ENCODE measurements at regions not wholly inside any gene's neighbourhood (a gene's known extent, or its start where the extent isn't known, plus 50 kb on each side); places are given as distances from the start of the nearest gene placed in this dataset.

DNA sequence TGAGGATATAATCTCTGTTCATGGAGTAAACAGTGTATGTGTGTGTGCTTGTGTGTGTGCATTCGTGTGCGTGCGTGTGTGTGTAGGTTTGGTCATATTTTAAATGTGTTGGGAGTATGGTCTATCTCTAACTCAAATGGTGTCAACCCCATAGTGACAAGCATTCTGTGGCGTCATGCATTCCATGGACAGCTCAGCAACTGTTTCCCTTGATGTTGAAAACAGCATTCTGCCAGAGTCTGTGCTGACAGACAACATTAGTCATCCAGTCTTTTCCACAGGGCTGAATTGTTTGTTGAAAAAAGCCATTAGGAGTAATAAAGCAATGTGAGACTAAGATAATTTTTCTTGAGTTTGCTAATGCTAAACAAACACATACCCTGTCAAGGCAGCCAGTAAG lies 706.6 kb downstream of the PCDH19 start:
- ChIA-PET POLR2A (ENCODE audit: unreplicated experiment) (no interaction called here), CTCF (no interaction called here)
- no peak overlapping the region for H3K23ac ChIP-seq (ENCODE audit: low read depth, low read length)
- H3K4me3 ChIP-seq (ENCODE audit: insufficient read depth, low read depth, low read length): no peak overlapping the region
- no peaks in the 10 kb centered on the region for H3K79me1 ChIP-seq (ENCODE audit: low read depth in 1 of 2, low read length in 2 of 2)
- H2BK15ac ChIP-seq (ENCODE audit: low read depth, low read length): no peak overlapping the region
- dilution Hi-C loops (cut with HindIII; ENCODE audit: low sequenced_read_pairs, unreplicated experiment): no loop called here
- intact Hi-C loops (cut with micrococcal nuclease): no loop called here
- no peak overlapping the region for H3K4ac ChIP-seq (ENCODE audit: low read depth, low read length)
- H3K4me2 ChIP-seq (ENCODE audit: low read depth, low read length): no peak overlapping the region
- H2AFZ ChIP-seq (replicated peaks; ENCODE audit: low read length, poor library complexity): no peak overlapping the region
- no peak overlapping the region for H2BK20ac ChIP-seq (ENCODE audit: low read depth, low read length)
- no peaks in the 10 kb centered on the region for H3K27me3 ChIP-seq (ENCODE audit: control insufficient read depth, insufficient read depth, low read length)
- no peak overlapping the region for H4K8ac ChIP-seq (ENCODE audit: low read depth in 2 of 2, low read length in 2 of 2)
- H3K18ac ChIP-seq (ENCODE audit: low read depth, low read length): no peak overlapping the region
- no peak overlapping the region for H3K9ac ChIP-seq (ENCODE audit: low read depth, low read length)
- H3K9me3 ChIP-seq (ENCODE audit: control insufficient read depth, insufficient read depth, low read length): no peaks in the 10 kb centered on the region
- no TSS peak for BruUV-seq (replicated peaks)
- no peaks in the 10 kb centered on the region for H3K36me3 ChIP-seq (ENCODE audit: control insufficient read depth, insufficient read depth, low read length)
- no peak overlapping the region for H3K14ac ChIP-seq (replicated peaks; ENCODE audit: low read depth, low read length)
- no peak overlapping the region for H2BK120ac ChIP-seq (ENCODE audit: low read depth, low read length)
- no peak overlapping the region for H2AK9ac ChIP-seq (replicated peaks; ENCODE audit: low read depth, low read length, poor library complexity)
- ATAC-seq (ENCODE audit: low read depth) (no peak), DNase-seq (no peak)
- no peaks in the 10 kb centered on the region for H3K9me1 ChIP-seq (ENCODE audit: insufficient read depth, low read length)
- H3K56ac ChIP-seq (ENCODE audit: extremely low read depth, insufficient read depth, low read length): no peak overlapping the region
- H4K5ac ChIP-seq (ENCODE audit: low read depth, low read length): no peak overlapping the region
- H4K20me1 ChIP-seq (ENCODE audit: insufficient read depth, low read length): no peaks in the 10 kb centered on the region
- no peak overlapping the region for H3K27ac ChIP-seq (ENCODE audit: insufficient read depth, low read length)
- WGBS, 2 experiments (ENCODE audit: extremely low coverage in 2 of 2, insufficient read length in 1 of 2): no CpG with 5 or more reads among the region's 4 CpGs
- TF ChIP-seq CHD1 (IDR thresholded peaks at IDR 0.05; ENCODE audit: low read depth, low read length): no peak
- TF ChIP-seq, protein P1, sequence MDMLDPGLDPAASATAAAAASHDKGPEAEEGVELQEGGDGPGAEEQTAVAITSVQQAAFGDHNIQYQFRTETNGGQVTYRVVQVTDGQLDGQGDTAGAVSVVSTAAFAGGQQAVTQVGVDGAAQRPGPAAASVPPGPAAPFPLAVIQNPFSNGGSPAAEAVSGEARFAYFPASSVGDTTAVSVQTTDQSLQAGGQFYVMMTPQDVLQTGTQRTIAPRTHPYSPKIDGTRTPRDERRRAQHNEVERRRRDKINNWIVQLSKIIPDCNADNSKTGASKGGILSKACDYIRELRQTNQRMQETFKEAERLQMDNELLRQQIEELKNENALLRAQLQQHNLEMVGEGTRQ (IDR thresholded peaks at IDR 0.05; ENCODE audit: low read depth, low read length): no peak
- no peak for TF ChIP-seq CTCF (conservative IDR thresholded peaks at IDR 0.05; ENCODE audit: low read depth, low read length)
- no peak for TF ChIP-seq BHLHE40 (IDR thresholded peaks at IDR 0.05; ENCODE audit: low read depth, low read length)
- TF ChIP-seq MXI1 (IDR thresholded peaks at IDR 0.05; ENCODE audit: borderline replicate concordance, low read depth, low read length): no peak
- TF ChIP-seq POLR2A (IDR thresholded peaks at IDR 0.05; ENCODE audit: low read depth, low read length): no peak
- in situ Hi-C loops (cut with MboI; ENCODE audit: low sequenced_read_pairs): no loop called here
- no peak overlapping the region for H4K91ac ChIP-seq (ENCODE audit: insufficient read depth, low read depth, low read length)
- no peaks in the 10 kb centered on the region for H3K4me1 ChIP-seq (ENCODE audit: control insufficient read depth, insufficient read depth, low read length)
- no peak overlapping the region for H2AK5ac ChIP-seq (ENCODE audit: low read depth, low read length)
- H2BK5ac ChIP-seq (ENCODE audit: low read depth, low read length, poor library complexity, severe bottlenecking): no peak overlapping the region

All from IMR-90 (cell line).